CD4-positive, alpha-beta T cell treated with Interferon gamma for 1 hour (primary cell): ENCODE measurements at regions not wholly inside any gene's neighbourhood (a gene's known extent, or its start where the extent isn't known, plus 50 kb on each side); places are given as distances from the start of the nearest gene placed in this dataset.
"Not testable (repeated sequence)": the region's sequence is repeated elsewhere in the genome, so short reads cannot be mapped to it uniquely, and the experiment has no call there.

ENCODE experiments used
- DNase-seq: peaks from one replicate; pipeline ENCODE4 v3.0.0-alpha.2; 2020

GRCh38 chr1:212155219-212155618, 119.7 kb downstream of the DTL start:
- no peak for DNase-seq

DNA sequence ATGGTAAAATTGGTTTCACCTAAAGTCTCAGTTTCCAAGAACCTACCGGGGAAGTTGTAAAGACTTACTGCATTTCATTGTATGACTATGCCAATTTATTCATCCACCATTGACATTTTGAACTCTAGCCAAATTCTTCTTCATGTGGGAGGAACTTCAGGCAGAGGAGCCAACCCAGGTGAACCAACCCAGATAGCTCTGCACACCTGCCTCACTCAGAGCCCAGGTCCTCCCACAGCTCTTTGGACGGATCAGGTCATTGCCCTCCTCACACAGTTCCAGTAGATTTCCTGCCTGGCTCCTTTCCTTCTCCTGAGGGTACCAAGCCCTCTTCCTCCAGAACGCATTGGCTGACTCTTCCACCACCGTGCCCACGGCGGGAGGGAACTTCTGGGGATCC, 121.7 kb downstream of the DTL start:
- DNase-seq, result no peak

DNA sequence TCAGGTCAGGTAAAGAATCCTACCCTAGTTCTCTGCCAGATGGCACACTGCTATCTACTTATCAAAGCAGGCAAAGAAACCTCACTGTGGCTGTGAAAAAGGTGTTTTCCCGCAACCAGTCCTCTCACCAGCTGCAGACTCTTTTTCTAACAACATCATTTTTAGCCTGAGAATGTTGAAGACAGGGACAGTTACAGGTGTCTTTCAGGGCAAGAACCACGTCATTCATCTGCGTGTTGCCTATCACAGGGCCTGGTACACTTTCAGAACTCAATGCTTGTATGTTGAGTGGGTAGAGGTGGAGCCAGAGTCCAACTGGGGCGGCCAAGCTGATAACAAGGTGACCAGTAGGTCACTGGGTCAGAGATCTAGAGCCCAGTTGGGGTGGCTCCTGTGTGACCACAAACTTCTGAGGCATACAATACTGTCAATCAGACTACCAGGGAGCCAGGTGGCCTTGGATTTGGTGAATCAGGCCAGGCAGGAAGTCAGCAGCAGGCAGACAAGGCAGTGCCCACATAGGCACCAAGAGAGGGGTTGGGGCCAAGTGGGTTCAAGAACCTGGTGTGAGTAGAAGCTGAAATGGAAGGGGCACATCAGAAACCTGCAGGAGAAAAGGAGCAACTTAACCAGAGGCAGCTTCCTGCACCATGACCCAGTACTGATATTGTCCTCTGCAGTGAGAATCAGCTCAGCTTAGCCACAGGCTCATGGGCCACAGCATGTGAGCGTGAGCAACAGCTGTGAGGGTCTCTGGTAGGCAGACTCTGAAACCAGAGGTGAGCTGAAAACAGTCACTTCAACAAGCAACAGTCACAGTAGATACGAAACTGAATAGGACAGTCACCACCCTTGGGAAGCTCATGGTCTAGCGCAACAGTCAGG, 123.6 kb downstream of the DTL start:
- peak; percentile 3 for DNase-seq

DNA sequence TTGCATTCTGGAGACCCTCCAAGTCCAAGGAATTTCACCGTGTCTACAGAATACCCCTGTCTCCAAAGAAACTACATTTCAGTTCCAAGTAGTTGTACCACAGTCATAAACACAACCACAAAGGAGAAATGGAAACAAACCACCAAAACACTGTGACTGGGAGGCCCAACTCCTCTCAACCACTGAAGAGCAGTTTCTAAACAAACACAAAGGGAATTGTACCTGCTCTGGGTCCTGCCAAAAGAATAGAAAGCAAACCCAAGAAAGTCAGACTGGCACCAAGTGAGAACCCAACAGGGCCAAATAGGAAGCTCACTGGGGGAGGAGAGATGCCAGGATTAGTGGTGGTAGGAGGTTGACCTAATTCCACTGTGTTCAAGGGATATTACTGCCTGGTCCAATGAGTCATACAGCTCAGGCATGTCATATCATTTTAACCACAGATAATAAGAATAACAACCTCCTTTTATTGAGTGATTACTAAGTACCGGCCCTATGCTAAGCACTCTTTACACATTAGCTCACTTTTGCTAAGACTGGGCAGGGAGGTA, 123.9 kb upstream of the PPP2R5A start:
- no peak for DNase-seq

- no peak for DNase-seq
Measured at GRCh38 chr1:212162635-212163034, 122.6 kb upstream of the PPP2R5A start.

DNA sequence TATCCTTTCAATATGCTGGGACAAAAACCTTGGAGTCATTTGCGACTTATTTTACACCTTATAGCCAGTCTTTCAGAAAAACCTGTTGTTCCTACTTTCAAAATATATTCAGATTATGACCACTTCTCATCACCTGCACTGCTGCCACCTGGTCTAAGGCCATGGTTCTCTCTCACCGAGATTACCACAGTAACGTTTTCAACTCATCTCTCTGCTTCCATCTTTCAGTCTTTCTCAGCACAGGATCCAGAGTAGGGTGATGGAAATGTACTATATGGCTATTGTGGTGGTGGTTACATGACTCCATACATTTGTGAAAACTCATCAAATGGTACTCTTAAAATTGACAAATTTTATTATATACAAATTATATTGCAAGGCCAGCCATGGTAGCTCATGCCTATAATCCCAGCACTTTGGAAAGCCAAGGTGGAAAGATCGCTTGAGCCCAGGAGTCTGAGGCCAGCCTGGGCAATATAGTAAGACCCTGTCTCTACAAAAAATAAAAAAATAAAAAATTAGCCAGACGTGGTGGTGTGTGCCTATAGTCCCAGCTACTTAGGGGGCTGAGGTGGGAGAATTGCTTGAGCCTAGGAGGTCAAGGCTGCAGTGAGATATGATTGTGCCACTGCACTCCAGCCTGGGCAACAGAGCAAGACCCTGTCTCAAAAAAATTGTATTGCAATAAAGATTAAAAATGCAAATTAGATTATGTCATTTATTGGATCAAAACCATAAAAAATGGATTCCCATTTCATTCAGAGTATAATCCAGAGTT, 120.9 kb upstream of the PPP2R5A start:
- no peak for DNase-seq

- no peak for DNase-seq
Measured at GRCh38 chr1:212166244-212166643, 119.0 kb upstream of the PPP2R5A start.

GRCh38 chr1:212166644-212167043, 118.6 kb upstream of the PPP2R5A start:
- DNase-seq, result no peak

DNA sequence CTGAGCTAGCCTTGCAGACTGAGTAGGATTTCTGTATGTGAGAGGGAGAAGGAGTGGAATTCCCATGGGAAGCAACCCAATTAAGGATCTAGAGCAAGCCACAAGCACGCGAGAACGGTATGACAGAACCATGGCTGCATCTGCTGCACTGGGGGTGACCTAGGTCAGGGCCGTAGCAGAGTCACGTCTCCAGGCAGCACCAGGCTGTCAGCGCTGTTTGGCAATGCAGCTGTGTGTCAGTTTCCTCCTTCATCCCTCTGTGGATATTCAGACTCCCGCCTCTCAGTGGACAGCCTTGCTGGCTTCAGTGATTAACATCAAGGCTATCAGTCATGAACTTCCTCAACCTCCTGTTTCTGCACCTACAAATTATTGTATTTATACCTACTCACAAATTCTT, 118.1 kb upstream of the PPP2R5A start:
- peak; percentile 11 for DNase-seq

DNA sequence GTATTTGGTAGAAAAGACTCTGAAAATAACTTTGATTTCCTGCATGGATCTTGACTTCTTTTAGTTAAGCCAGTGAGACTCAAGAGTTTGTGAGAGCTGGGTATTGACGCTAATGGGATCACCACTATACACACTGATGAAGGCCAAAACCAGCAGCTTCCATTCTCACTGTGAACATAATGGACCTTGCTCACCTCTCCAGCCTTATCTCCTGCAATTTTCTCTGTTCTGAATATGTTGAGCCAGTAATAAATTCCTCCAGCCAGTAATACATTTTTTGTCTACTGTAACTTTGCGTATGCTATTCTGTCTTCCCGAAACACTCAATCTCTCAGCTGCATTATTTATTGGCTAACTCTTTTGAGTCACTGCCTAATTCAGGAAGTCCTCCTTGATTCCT, 111.6 kb upstream of the PPP2R5A start:
- DNase-seq, result no peak

DNA sequence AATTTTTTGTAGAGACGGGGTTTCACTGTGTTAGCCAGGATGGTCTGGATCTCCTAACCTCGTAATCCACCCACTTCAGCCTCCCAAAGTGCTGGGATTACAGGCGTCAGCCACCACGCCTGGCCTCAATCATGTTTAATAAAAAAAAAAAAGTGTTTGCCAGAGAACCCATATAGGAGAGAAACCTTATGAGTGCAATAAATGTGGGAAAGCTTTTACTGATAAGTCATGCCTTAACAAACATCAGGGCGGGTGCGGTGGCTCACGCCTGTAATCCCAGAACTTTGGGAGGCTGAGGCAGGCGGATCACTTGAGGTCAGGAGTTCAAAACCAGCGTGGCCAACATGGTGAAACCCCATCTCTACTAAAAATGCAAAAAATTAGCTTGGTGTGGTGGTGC, 110.9 kb upstream of the PPP2R5A start:
- not testable (repeated sequence) for DNase-seq

DNA sequence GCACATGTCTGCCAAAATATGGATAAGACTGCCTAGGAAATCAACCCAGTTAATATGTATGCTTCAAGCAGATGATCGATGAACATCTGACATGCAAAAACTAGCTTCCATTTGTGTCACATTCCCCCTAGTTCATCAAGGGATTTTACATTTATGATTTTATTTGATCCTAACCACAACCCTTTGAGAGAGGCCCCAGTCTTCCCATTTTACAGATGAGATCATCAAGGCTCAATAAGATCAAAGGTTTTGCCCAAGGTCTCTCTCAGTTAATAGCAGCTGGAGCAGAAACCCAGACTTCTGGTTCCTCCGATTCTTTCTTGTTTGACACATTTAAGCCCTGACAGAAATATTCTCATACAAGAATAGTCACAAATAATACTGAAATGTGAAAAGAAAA, 107.7 kb upstream of the PPP2R5A start:
- no peak for DNase-seq

- DNase-seq, result no peak
Measured at GRCh38 chr1:212178851-212179250, 106.4 kb upstream of the PPP2R5A start.

- DNase-seq, result no peak
Measured at GRCh38 chr1:212179394-212180076, 105.7 kb upstream of the PPP2R5A start.

DNA sequence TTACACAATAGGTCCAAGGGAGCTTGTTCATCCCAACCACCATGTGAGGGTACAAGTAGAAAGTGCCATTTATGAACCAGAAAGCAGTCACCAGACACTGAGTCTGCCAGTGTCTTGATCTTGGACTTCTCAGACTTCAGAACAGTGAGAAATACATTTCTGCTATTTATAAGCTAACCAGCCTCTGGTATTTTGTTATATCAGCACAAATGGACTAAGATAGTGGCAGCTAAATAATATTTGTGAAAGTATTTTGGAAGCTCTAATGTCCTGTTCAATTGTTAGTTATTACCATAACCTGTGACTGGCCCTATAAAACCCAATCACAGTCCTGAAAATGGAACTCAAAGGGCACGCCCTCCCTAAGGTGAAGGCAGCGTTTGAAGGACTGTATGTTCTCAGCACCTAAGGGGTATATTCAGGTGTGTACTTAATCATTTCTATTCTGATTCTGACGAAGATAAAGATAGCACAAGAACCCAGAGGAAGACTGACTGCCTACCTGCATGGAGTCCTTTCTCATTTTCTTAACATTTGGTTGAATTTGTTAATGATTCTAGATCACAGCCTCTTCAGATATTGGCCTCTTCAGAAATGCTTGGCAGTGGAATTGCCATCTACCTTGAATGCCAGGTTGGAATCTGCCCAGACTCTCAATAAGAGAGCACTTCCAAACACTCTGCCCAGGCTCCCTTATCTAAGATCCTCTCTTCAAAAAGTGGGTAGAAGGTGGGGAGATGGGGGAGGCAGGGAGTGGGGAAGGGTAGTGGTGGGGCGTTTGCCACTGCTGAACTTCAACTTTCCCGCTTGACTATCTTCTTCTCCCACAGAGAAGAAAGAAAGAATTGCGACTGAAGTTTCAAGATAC, 104.0 kb upstream of the PPP2R5A start:
- no peak for DNase-seq

DNA sequence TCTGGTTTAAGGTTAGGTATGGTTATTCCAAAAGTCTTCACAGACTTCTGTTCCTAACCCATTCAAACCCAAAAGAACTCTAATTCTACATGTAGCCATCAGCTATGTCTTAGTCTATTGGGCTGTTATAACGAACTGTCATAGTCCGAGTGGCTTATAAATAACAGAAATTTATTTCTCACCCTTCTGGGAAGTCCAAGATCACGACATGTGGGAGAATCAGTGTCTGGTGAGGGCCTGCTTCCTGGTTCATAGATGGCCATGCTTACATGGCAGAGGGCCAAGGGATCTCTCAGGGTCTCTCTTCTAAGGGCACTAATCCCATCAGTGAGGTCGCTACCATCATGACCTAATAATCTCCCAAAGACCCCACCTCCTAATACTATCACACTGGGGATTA, 103.0 kb upstream of the PPP2R5A start:
- DNase-seq, result no peak

- no peak for DNase-seq
Measured at GRCh38 chr1:212182579-212182978, 102.6 kb upstream of the PPP2R5A start.

DNA sequence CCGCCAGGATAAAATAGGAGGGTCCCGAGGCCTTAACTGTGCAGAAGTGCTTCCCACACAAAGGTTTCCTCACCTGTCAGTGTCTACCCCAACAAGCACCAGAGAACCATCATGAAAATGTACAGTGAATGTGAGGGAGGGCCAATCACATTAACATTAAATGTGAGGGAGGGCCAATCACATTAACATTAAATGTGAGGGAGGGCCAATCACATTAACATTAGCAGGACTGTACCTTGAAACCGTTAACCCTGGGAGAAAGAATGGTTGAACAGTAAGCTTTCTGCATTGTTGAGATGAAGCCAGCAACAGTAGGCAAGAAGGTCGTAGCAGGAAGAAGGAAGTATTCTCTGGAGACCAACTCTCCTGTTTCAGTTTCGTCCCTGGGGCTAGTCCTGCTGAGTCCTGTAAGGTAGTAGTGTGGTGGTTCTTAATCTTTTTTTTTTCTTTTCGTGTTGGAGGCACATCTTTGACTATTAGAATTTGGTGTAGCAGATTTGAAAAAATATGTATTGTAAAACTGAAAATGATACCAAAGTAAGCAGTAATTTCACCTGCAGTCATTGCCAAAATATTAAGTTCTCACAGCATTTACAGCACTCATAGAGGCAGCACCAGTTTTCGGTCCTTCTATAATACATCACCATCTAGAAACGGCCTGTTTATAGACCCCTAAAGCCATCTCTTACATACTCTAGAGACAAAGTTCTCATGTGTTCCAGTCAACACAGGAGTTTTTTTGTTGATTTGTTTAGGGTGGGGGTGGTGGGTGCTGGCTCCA, 98.6 kb upstream of the PPP2R5A start:
- peak; percentile 23 for DNase-seq

DNA sequence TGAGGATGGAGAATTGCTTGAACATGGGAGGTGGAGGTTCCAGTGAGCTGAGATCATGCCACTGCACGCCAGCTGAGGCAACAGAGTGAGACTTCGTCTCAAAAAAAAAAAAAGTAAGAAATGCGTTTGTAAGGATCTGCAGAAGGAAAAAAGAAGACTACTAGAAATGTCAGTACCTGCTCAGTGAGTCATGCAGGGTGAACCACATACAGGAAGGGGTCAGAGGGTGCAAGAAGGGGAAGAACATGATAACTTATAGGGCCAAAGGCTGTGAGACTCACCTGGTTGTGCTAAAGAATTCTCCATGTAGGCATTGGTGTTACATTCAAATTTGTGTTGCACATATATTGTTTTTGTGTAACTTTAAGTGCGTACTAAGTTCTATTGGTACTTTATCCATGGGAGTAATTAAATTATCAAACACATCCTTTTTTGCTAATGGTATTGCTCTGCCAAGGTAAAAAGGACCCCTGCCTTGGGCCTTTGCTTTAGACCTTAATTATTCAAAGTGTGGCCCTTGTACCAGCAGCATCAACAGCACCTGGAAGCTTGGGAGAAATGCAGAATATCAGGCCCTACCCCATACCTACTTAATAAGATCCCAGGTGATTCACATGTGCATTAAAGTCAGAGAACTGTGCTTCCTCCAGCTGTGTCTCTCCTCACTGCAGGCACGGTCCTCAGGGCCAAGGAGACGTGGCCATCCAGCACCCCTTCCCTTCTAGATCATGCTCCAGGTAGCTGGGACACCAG, 96.4 kb upstream of the PPP2R5A start:
- no peak for DNase-seq

DNA sequence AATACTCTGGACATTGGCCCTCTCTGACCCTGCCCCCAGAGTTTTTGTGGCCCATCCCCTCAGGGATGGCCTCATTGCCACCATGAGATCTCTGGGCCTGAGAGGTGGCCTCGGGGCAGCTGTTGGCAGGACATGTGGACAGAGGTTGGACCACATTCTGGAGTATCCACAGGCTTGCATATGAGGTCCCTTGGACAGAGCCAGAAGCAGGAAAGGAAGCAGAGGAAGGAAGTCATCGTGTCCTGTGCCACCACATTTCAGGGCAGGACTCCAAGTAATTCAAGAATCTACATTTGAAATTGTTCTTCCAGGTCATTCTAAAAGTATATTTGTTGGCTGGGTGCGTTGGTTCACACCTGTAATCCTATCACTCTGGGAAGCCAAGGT, 95.9 kb upstream of the PPP2R5A start:
- DNase-seq, result no peak

DNA sequence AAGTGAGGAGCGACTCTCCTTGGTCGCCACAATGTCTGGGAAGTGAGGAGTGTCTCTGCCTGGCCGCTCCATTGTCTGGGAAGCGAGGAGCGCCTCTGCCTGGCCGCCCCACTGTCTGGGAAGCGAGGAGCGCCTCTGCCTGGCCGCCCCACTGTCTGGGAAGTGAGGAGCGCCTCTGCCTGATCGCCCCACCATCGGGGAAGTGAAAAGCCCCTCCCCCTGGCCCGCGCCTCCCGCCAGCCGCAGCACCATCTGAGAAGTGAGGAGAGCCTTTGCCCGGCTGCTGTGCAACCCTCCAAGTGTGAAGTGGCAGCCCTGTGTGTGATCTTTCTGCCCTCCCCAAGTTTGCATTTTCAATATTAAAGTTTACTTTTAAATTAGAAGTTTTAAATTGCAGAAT, 95.0 kb upstream of the PPP2R5A start:
- no peak for DNase-seq
